HG03060 (cell line): ENCODE measurements at regions not wholly inside any gene's neighbourhood (a gene's known extent, or its start where the extent isn't known, plus 50 kb on each side); places are given as distances from the start of the nearest gene placed in this dataset.
A peak's percentile ranks its signal among the peaks of the same experiment; 100 is the strongest.

Experiments
- ATAC-seq: cut with Tn5 transposase; IDR thresholded peaks from one replicate; pipeline ENCODE4 v1.9.1; 2021; ENCODE audit warnings: low read depth, moderate number of reproducible peaks; ENCODE audit not compliant: unreplicated experiment

GRCh38 chr6:6905961-6906518 lies 201.7 kb upstream of the RREB1 start:
- no peak for ATAC-seq

- ATAC-seq, result no peak
Measured at GRCh38 chr6:6906570-6907213, 201.1 kb upstream of the RREB1 start.

- no peak for ATAC-seq
Measured at GRCh38 chr6:6907286-6907685, 200.5 kb upstream of the RREB1 start.

GRCh38 chr6:6908121-6908520 lies 199.6 kb upstream of the RREB1 start:
- ATAC-seq, result no peak

- no peak for ATAC-seq
Measured at GRCh38 chr6:6909111-6909510, 198.7 kb upstream of the RREB1 start.

GRCh38 chr6:6910734-6911295 lies 196.9 kb upstream of the RREB1 start:
- no peak for ATAC-seq

- ATAC-seq, result no peak
Measured at GRCh38 chr6:6911391-6911790, 196.4 kb upstream of the RREB1 start.

- ATAC-seq, result no peak
Measured at GRCh38 chr6:6912817-6913744, 194.7 kb upstream of the RREB1 start.

GRCh38 chr6:6915219-6915618 lies 192.5 kb upstream of the RREB1 start:
- no peak for ATAC-seq

GRCh38 chr6:6915813-6916547 lies 191.8 kb upstream of the RREB1 start:
- ATAC-seq, result no peak

GRCh38 chr6:6916598-6916997 lies 191.2 kb upstream of the RREB1 start:
- ATAC-seq, result no peak

GRCh38 chr6:6918216-6918983 lies 189.4 kb upstream of the RREB1 start:
- peak; percentile 80 for ATAC-seq

GRCh38 chr6:6919173-6919572 lies 188.6 kb upstream of the RREB1 start:
- no peak for ATAC-seq

- no peak for ATAC-seq
Measured at GRCh38 chr6:6920114-6920986, 187.4 kb upstream of the RREB1 start.

- ATAC-seq, result no peak
Measured at GRCh38 chr6:6920987-6921313, 186.8 kb upstream of the RREB1 start.

GRCh38 chr6:6922166-6922565 lies 185.6 kb upstream of the RREB1 start:
- ATAC-seq, result no peak

GRCh38 chr6:6923605-6924004 lies 184.2 kb upstream of the RREB1 start:
- ATAC-seq, result no peak

GRCh38 chr6:6924708-6925107 lies 183.1 kb upstream of the RREB1 start:
- ATAC-seq, result no peak
